ENCODE measurements at regions not wholly inside any gene's neighbourhood (a gene's known extent, or its start where the extent isn't known, plus 50 kb on each side); places are given as distances from the start of the nearest gene placed in this dataset.
"Not testable (repeated sequence)": the region's sequence is repeated elsewhere in the genome, so short reads cannot be mapped to it uniquely, and the experiment has no call there.

DNA sequence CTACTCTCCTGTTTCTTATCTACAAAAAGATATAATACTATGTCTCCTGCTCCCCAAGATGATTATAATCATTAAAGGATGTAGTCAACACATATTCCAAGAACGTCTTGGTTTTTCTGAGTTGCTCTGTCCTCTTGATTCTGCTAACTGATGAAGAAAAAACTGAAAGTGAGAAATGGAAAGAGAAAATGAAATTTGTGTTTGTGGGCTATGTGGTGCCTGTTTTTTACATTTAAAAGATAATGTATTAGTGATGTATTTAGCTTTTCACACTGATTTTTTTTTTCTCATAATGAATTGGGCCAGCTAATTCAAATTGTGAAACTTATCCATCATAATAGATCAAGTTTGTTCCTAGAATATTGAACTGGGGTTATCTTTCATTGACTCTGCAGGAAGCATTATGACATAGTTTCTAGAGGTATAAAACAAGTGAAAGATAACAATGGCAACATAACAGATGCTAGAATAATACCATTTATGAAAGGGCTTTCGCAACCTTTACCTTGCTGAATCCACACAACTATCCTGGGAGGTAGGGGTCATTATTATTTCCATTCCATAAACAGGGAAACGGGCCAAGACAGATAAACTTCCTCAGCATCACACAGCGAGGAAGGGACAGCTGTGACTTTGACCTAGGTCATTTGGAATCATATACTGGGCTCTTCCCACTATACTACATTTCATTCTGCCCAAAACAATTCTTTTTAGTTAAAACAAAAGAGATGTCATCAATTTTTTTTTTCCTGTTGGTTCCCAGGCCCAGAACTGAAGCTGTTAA, 336.7 kb downstream of the GJA1 start:
- no peak for DNase-seq

- DNase-seq: no peak
Measured at GRCh38 chr6:121776054-121776453, 340.6 kb downstream of the GJA1 start.

GRCh38 chr6:121780325-121781321, 345.2 kb downstream of the GJA1 start:
- DNase-seq: no peak

DNA sequence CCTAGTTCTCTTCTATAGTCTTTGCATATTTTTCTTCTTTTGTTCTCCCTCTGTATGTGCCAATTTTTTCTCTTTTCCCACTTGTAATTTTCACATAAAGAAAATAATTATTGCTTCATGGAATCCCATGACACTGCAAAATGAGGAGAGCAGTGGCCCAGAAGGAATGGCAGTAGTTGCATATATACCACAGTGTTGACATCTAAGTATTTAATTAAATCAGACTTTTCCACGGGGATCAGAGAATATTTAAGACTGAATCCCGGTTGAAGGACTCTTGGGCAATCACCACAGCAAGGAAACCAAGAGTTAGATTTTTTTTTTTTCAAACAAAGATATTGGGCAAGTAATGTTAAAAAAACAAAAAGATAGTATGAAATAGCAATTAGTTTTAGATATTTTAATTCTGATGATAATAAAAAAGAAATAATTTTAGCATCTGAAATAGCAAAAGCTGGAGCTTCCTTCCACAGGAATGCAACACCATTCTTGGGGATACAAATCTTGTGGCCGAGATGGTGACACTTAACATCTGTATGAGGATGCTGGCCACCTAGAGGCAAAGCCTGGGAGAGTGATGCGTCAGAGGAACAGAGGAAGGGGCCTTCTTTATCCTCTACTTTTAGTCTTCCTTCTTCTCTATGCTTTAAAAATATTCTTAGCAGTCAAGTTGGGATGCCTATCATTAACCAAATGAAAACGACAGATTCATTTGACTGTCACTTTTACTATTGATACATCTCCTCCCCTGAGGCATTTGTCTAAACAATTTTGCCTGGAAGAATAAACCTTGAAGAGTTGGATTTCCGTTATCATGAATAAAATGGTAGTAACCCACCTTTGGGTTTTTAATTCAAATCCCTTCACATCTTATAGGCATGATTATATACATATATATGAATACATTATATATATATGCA, 356.2 kb downstream of the GJA1 start:
- DNase-seq: no peak

DNA sequence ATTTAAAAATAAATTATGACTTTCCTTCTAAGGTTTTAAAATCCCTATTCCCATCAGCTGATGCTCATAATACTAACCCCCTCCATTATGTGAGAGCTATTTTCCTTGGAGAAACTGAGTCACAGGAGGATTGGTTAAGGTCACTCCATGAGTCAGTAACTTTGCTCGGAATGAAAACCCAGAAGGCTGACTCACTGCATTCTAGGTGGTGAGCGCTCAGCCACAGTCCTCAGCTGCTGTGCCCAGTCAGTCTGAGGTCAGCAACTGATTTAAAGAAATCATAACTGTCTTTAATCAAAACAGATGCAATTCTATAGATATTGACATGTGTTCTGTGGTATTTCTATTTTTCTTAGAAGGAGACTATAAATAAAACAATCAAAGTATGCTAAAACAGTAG, 359.2 kb downstream of the GJA1 start:
- DNase-seq: no peak

GRCh38 chr6:121797598-121797997, 362.2 kb downstream of the GJA1 start:
- not testable (repeated sequence) for DNase-seq

GRCh38 chr6:121798126-121798525, 362.7 kb downstream of the GJA1 start:
- not testable (repeated sequence) for DNase-seq

- no peak for DNase-seq
Measured at GRCh38 chr6:121799574-121799973, 364.1 kb downstream of the GJA1 start.

DNA sequence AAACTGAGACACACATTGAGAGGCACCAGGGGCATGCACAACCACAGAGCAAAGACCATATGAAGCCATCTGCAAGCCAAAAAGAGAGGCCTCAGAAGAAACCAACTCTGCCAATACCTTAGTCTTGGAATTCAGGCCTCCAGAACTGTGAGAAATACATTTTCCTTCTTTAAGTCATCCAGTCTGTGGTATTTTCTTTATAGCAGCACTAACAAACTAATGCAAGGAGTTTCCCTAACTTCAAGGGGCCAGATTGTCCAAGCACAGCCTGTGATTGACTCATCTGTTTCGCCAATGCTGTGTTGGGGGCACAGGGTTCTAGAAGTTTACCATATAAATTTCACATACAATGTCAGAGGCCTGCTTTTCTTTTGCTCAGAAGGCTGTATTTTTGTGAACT, 364.6 kb downstream of the GJA1 start:
- no peak for DNase-seq

- DNase-seq: no peak
Measured at GRCh38 chr6:121806116-121806515, 370.7 kb downstream of the GJA1 start.

- DNase-seq: no peak
Measured at GRCh38 chr6:121809211-121809610, 373.8 kb downstream of the GJA1 start.

GRCh38 chr6:121810158-121811032, 374.9 kb downstream of the GJA1 start:
- DNase-seq: no peak

DNA sequence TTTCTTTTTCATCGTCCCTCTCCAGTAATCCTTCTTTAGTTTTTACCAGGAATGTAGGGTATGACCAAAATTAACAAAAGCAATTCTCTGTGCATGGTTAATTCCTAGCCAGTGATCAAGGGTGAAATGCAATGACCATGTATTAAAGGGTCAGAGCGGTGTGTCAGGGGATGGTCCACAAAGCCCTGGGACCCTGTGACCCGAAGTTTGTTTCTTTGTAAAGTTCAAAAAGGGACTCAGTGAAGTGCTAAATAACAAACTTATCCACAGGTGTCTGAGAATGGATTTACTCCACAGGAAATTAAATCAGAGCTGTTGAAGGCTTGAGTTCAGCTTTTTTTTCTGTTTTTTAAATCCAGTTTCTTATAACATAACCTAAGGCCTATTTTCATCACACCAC, 375.7 kb downstream of the GJA1 start:
- no peak for DNase-seq

DNA sequence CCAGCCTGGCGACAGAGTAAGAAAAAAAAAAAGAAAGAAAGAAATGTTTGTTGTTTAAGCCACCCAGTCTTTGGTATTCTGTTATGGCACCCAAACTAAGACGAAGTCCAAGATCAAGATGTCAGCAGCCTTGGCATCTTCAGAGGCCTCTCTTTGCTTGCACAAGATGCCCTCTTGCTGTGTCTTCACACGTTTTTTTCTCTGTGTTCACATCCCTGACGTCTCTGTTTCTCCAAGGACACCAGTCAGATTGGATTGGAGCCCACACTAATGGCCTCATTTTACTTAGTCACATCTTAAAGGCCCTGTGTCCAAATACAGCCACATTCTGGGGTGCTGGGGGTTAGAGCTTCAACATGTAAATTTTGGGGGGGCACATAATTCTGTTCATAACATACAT, 380.9 kb downstream of the GJA1 start:
- no peak for DNase-seq

DNA sequence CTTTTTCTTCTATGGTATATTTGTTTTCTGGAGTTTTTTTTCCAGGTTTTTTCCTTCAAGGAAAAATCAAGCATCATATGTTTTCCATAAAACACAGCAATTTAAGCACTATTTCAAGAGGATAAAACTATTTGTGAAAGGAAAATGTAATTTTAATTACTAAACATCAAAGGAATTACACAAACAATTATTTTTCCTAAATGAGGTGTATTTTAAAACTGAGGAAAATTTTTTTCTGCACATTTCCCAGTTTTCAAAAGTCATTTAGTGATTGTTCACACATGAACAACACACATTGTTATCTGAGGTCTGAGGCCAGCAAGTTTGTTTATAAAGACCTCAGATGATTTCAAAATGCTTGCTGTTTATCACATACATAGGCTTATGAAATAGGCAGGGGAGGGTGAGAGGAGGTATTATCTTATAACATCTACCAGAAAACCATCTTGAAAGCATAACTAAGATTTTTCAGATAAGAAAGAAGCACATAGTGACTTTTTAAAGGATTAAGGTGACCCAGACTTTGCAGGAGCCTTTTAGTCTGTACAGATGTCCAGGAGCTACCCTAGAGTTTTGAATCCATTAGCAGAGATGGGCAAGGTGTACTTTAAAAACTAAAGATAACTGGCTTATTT, 381.6 kb downstream of the GJA1 start:
- DNase-seq: no peak

DNA sequence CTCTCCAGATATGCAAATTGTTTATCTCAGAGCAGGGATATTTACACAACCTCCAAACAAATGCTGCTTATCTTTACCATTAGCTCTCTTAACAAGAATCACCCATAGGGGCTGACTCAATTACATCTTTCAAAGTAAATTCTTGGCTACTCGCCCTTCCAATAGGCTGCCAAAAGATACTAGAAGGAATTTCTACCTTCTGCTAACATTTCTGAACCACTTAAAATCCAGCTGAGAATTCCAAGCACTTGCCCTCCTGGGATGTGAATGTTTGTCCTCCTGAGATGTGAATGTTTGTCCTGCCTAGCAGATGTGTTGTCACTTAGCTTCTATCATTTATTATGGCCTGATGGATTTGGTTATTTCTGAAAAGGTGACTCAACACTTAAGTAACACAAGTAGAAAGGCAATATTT, 388.0 kb downstream of the GJA1 start:
- DNase-seq: no peak

DNA sequence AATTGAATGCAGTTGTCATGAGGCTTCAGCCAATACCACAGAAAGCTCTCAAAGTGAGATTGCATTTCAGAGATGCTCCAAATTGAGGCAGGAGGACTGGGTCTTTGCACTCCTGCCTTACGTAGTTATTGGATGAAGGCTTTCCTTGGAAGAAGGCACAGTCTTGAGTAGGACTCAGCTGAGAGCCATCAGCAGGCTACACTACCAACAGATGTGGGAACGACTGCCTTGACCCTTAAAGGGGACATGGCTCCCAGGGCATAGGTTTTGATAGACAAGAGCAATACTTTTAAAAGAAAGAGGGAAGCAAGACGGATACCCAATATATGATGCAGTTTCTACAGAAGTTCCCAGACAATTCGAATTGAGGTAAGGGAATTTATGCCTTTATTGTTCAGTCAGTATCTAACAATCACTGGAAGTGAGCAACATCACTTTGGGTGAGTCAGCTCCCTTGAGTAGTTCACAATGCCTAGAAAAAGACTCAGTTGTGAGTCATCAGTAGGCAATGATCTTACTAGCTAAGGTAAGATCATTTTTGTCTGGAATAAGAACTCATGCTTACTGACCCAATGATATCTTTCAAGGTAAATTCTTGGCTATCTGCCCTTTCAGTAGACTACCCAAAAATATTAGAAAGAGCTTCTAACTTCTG, 390.8 kb downstream of the GJA1 start:
- no peak for DNase-seq

GRCh38 chr6:121828146-121828886, 392.9 kb downstream of the GJA1 start:
- no peak for DNase-seq

DNA sequence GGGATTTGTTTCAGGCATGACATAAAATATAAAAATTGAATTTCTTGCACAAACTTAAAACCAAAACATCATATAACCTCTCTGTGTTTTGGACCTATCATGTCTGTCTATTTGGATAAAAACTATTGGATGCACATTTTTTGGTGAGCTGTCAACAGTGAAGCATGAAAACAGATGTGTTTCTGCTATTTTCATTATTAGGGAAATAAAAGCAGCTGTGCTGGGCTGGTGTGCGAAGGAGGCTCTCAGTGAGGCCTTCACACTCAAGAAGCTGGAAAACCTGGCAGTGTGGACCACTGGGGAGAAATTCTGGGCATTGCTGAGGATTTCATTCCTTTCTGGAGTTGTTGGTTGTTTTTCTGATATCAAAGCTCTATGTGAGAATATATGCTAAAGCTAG, 395.3 kb downstream of the GJA1 start:
- no peak for DNase-seq

GRCh38 chr6:121835662-121836061, 400.2 kb downstream of the GJA1 start:
- no peak for DNase-seq

All from MV-4-11 (cell line).